ENCODE measurements at regions not wholly inside any gene's neighbourhood (a gene's known extent, or its start where the extent isn't known, plus 50 kb on each side); places are given as distances from the start of the nearest gene placed in this dataset.

GRCh38 chr1:5238351-5239130 is 584.1 kb downstream of the AJAP1 start:
- H3K9me3 Mint-ChIP-seq, result peaks cover 86% of the 10 kb centered on the region
- no peak for DNase-seq
- H3K36me3 Mint-ChIP-seq (ENCODE audit: low read depth), result no peaks in the 10 kb centered on the region
- peaks cover 3% of the 10 kb centered on the region for H3K27me3 Mint-ChIP-seq (ENCODE audit: insufficient read depth)
- no peak overlapping the region for H3K4me3 Mint-ChIP-seq
- no peak for TF ChIP-seq CTCF (IDR thresholded peaks at IDR 0.05)
- no peak overlapping the region for H3K27ac Mint-ChIP-seq
- H3K4me1 Mint-ChIP-seq (ENCODE audit: low read depth), result no peaks in the 10 kb centered on the region

GRCh38 chr1:5235355-5235899 is 581.0 kb downstream of the AJAP1 start:
- H3K4me3 Mint-ChIP-seq, result no peak overlapping the region
- H3K27ac Mint-ChIP-seq, result no peak overlapping the region
- H3K9me3 Mint-ChIP-seq, result peaks cover 77% of the 10 kb centered on the region
- no peaks in the 10 kb centered on the region for H3K36me3 Mint-ChIP-seq (ENCODE audit: low read depth)
- no peak for TF ChIP-seq CTCF (IDR thresholded peaks at IDR 0.05)
- H3K27me3 Mint-ChIP-seq (ENCODE audit: insufficient read depth), result peaks cover 3% of the 10 kb centered on the region
- no peaks in the 10 kb centered on the region for H3K4me1 Mint-ChIP-seq (ENCODE audit: low read depth)
- DNase-seq, result no peak

GRCh38 chr1:5232537-5232936 is 578.1 kb downstream of the AJAP1 start:
- Mint-ChIP-seq H3K27me3 (ENCODE audit: insufficient read depth) (peaks cover 3% of the 10 kb centered on the region), H3K9me3 (peaks cover 69% of the 10 kb centered on the region), H3K27ac (no peak overlapping the region), H3K4me1 (ENCODE audit: low read depth) (no peaks in the 10 kb centered on the region), H3K36me3 (ENCODE audit: low read depth) (no peaks in the 10 kb centered on the region), H3K4me3 (no peak overlapping the region)
- no peak for DNase-seq
- no peak for TF ChIP-seq CTCF (IDR thresholded peaks at IDR 0.05)

GRCh38 chr1:5231541-5232315 is 577.3 kb downstream of the AJAP1 start:
- H3K9me3 Mint-ChIP-seq, result peaks cover 61% of the 10 kb centered on the region
- no peak overlapping the region for H3K4me3 Mint-ChIP-seq
- no peak for DNase-seq
- peaks cover 3% of the 10 kb centered on the region for H3K27me3 Mint-ChIP-seq (ENCODE audit: insufficient read depth)
- H3K27ac Mint-ChIP-seq, result no peak overlapping the region
- no peaks in the 10 kb centered on the region for H3K4me1 Mint-ChIP-seq (ENCODE audit: low read depth)
- no peaks in the 10 kb centered on the region for H3K36me3 Mint-ChIP-seq (ENCODE audit: low read depth)
- TF ChIP-seq CTCF (IDR thresholded peaks at IDR 0.05), result no peak

GRCh38 chr1:5227114-5227513 is 572.7 kb downstream of the AJAP1 start:
- no peaks in the 10 kb centered on the region for H3K36me3 Mint-ChIP-seq (ENCODE audit: low read depth)
- DNase-seq, result no peak
- peaks cover 39% of the 10 kb centered on the region for H3K9me3 Mint-ChIP-seq
- H3K4me1 Mint-ChIP-seq (ENCODE audit: low read depth), result no peaks in the 10 kb centered on the region
- no peak for TF ChIP-seq CTCF (IDR thresholded peaks at IDR 0.05)
- H3K27ac Mint-ChIP-seq, result no peak overlapping the region
- H3K27me3 Mint-ChIP-seq (ENCODE audit: insufficient read depth), result no peaks in the 10 kb centered on the region
- no peak overlapping the region for H3K4me3 Mint-ChIP-seq
